ENCODE measurements at regions not wholly inside any gene's neighbourhood (a gene's known extent, or its start where the extent isn't known, plus 50 kb on each side); places are given as distances from the start of the nearest gene placed in this dataset.
"Not testable (repeated sequence)": the region's sequence is repeated elsewhere in the genome, so short reads cannot be mapped to it uniquely, and the experiment has no call there.

DNA sequence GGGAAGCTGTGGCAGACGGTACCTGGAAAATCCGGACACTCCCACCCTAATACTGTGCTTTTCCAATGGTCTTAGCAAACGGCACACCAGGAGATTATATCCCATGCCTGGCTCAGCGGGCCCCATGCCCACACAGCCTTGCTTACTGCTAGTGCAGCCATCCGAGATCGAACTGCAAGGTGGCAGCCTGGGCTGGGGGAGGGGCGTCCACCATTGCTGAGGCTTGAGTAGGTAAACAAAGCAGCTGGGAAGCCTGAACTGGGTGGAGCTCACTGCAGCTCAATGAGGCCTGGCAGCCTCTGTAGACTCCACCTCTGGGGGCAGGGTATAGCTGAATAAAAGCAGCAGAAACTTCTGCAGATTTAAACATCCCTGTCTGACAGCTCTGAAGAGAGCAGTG is 4396.8 kb upstream of the OR11H1 start:
- H3K4me3 ChIP-seq; ATAC-seq; H3K9me3 ChIP-seq; H3K27ac ChIP-seq; FAIRE-seq; H3K27me3 ChIP-seq; intact Hi-C loops (cut with DNase I); H3K4me1 ChIP-seq; H3K36me3 ChIP-seq: not testable (repeated sequence)
- peak in 1 of 6 donors; percentile 3 for DNase-seq
- WGBS, 2 donors = 51 to 63% methylated on average over 3 of the region's 7 CpGs

All from pancreas (tissue), 10 donors.